Left forelimb (tissue), 1 donor: ENCODE measurements at regions not wholly inside any gene's neighbourhood (a gene's known extent, or its start where the extent isn't known, plus 50 kb on each side); places are given as distances from the start of the nearest gene placed in this dataset.

Experiments used
- DNase-seq: peaks from one replicate; pipeline ENCODE4 v3.0.0-alpha.2; 2018; ENCODE audit warnings: low spot score

DNA sequence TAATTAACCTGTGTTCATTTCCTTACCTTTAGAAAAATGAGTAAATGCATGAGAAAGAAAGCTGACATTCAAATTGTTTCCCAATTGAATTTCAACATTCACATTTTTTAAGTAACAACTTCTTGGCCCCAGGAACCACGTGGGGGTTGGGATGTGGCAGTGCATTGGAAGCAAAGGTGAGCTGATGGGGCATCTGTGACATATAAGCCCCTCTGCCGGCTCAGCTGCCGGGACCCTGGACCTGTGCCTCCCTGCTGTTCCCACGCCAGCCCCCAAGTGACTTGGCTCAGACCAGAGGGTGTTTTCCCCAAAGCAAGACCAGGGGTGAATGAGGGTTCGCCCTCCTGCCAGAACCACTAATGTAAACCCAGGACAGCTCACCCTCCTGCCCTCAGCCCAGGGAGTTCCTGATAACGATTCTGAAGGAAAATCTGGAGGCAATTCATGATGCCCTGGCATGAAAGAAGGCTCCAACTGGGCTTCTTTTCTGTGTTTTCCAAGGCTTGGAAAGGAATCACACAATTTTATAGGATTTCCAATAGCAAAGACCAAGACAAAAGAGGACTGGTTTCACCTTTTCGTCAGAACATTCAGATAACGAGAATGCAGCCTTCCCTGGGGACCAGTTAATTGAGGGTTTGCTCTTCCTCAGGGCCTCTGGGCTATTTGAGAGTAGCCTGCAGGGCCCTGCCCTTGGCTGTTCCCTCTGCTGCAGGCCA lies 193.2 kb upstream of the TWIST2 start:
- DNase-seq = no peak

DNA sequence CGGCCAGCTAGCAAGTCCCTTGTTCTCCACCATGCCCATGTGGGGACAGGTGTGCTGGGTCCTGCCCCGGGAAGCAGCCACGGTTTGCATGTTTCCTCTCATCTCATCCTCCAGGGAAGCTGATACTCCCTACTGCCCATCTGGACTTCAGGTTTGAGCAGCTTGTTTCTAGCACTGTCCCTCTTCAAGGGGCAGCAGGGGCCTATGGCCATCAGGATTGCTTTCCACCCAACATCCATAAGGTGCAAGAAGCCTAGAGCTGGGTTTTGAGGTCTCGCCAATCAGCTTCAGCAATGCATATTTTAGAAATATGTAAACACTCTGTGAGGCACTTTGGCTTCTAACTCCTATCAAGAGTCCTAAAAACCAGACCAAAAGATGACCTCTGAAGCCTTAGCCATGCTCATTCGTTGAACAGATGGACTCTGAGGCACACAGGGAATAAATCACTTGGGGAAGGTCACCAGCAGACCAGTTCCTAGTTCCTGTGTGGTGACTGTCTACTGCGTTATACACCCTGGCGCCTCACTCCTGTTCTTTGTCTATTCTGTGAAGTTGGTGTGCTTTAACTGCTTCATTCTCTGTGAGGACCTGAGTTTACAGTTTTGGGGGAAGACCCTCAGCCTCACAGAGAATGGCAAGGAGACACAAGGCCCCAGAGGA lies 192.6 kb upstream of the TWIST2 start:
- DNase-seq = no peak

DNA sequence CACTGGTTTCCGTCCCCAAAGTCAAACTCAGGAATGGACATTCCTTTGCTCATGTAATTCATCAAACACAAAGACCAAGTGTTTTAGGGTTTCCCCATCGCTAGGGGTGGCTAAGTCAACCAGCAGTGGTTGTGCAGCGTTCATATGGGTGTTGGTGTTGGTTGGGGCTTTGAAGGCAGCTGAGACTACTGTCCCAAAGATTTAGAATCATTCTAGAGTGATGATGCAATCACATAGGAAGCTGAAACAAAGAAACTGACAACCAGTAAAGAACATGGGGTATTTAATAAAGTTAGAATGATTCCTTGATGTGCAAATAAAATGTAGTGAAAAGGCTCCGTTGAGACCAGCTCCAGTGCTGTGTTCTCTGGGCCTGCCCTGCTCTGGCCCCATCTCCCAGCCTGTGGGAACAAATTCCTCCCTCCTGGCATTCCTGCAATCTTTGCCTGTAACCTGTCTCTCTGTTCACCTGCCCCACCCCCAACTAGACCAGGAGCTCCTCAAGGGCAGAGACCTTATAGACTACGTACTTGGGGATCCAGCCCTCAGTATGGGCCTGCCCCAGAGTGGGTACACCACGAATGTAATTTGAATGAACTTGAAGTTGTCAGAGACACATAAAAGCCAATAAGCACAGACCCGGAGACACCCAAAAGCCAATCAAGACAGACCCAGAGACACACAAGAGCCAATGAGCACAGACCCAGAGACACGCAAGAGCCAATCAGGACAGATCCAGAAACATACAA lies 191.7 kb upstream of the TWIST2 start:
- no peak for DNase-seq

DNA sequence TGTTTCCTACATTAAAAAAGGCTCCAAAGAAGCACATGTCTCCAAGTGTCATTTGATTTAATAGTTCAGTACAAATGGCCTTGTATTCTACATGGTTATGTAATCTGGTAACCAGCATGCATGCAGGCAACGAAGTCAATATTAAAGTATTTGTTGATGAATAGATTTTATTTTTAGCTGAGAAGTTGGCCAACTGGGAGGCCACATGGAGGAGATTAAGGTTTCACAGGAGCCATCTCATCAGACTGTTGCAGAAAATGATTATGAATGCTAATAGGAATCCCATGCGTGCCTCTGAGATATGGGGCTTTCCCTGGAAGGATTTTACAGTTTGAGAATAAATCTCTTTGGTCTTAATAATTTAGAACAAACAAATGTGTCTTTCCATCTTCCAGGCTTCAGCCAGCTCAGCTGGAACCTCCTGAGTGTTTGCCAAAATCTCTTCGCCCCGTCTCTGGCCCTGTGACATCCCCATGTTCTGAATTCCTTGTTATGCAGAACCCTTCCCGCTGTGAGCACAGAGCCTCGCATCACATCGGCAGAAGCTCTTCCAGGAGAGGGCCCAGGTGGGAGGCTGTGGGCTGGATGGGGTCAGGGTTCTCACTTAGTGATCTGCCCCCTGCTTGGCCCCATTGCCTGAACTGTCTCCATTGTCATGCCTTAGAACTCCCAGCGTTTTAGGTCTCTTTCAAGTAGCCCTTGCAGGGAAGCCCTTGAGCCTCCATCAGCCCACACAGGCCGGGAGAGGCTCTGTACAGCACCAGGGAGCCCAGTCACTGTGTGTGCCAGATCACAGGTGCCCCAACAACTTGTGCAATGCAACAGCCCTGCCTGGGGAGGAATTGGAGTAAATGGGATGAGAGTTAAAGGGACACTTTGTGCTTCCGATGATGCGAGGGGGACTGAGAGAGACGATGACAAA lies 190.5 kb upstream of the TWIST2 start:
- no peak for DNase-seq

DNA sequence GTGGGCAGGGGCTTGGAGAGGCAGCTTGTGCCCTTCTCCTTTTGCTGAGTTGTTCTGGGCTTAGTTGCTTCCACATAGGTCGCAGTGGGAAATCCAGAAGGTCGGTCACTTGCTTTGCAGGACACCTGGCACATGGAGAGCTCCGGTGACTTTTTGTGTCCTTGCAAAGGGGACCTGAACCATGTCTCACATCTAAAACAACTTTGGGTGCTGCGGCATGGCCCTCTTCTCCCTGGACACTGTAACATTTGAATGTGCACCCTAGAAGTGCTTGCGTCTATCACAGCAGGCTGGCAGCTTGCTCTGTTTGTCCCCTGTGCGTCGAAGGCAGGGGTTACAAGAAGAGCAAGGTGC lies 189.9 kb upstream of the TWIST2 start:
- no peak for DNase-seq

DNA sequence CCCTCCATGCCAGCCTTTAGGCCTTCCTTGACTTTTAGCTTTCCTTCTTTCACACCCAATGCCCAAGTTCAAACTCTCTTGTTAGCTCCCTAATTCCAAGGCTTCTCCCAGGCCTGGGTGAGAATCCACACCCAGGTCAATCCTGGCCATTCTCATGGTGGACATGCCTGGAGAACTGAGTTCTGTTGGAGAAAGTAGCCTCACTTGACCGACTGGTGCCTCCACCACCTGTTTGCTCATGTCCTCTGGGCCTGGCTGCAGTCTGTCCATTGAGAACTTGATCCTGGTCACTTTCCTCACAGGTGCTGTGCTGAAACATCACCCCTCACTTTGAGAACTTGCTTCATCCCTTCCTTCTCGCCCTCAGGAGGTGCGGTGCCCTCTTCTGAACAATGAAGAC lies 189.1 kb upstream of the TWIST2 start:
- no peak for DNase-seq

DNA sequence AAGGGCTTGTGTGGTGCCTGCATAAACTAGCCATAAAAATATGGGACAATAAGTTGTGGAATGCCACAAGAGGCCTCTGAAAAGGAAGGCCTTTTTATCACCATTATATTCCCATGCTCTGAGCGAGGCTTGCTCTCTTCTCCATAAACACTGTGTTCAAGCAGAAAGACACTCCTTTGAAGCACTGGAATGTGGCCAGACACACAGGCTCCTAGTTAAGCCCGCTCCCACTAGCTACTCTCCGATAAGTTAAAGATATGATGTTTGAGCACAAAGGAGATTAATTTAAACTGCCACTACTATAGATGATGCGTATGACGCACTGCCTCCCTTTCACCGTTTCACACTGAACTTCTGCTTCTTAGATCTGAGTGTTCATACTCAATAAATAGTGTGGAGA lies 188.7 kb upstream of the TWIST2 start:
- no peak for DNase-seq

DNA sequence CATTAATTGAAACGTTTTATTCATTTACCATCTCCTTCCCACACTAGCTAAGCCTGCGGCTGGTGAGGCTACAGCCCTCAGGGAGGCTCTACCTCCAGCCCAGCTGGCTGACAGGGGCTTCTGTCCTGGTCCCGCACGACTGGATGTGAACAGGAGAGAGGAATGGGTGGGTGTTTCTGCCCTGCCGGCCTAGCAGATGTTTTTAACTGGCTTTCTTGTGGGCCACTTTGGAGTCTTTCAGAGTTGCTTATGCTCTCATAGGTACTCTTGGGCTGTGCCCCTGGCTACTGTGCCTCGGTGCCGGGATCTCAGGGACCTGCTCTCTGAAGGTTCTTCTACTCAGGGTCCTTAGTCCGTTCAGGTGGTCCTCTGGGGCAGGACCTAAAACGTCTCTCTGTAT lies 184.3 kb upstream of the TWIST2 start:
- DNase-seq = no peak

DNA sequence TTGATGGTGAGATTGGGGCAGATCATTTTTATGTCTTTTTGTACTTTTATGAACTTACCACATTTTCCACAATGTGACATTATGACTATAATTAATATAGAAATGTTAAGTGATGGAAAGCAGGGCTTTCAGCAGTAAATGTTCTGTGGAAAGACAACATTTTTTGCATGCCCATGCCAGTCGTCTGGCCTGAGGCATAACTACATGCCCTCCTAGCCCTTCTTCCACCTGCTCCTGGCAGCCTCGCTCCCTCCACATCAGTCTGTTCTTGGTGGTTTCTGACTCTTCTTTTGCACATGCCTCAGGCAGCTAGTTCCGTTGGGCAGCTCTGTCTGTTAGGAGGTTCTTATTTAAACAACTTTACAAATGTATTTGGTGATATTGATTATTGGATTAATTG lies 182.0 kb upstream of the TWIST2 start:
- DNase-seq = no peak

DNA sequence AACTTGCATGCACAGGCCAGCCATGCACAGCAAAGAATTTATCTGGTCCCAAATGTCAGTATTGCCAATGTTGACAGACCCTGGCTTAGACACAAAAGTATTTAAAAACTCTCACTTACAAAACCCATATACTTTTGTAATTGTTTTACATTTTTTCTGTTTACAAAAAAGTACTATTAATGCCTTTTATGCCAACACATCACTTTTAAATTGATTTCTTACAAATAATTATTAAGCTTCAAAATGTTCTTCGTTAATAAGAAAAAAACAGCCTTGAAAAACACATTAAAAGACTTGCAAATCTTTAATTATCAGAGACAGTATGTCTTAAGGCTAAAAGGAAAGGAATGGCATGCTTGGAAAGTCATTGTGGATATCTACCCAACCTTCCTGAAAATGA lies 181.3 kb upstream of the TWIST2 start:
- DNase-seq = no peak

DNA sequence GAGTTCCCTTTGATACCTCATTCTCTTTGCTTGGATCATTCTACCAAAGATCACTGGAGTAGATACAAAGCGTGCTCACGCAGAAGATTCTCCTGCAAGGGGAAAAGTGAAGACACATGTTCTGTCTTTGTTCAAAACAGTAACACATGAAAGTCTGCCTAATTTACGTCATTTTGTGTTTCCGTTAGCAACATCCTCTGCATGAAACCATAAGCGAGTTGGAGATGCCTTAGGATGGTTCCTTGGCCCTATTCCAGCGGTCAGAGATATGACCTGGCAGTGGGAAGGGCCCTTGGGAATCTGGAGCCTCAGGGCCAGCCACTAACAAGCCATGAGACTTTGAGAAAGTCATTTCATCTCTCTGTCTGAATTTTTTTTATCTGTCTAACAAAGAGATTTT lies 180.9 kb upstream of the TWIST2 start:
- DNase-seq = no peak

DNA sequence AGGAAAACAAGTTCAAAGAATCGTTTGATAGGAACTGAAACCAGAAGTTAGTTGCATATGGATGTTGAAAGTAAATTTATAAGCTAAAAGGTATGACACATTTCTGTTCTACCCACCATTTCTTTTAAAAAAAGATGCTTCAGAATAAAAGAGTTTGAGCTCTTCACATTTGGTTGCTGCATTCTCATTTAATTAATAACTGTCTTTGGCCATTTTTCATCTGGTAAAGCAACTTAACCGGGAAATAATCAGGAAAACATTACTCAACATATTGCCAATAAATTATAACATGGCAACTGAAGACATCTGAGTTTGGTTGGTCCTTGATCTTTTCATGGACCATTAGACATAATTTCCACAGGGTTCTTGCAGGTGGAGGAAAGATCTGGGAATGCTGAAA lies 180.2 kb upstream of the TWIST2 start:
- DNase-seq = no peak

DNA sequence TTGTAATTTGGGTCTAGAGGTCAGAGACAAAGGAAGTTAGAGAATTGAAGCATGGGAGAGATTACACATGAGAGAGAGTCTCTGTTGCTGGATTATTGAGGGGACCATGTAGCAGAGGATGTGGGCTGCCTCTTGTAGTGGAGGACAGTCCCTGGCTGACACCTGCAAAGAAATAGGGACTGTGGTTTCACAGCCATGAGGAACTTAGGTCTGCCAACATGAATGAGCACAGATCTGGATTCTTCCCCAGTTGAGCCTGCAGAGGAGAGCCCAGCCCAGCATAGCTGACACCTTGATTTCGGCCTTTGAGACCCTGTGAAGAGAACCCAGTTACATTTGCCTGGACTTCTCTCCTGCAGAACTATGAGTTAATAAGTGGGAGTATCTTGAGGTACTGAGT lies 179.5 kb upstream of the TWIST2 start:
- DNase-seq = no peak

DNA sequence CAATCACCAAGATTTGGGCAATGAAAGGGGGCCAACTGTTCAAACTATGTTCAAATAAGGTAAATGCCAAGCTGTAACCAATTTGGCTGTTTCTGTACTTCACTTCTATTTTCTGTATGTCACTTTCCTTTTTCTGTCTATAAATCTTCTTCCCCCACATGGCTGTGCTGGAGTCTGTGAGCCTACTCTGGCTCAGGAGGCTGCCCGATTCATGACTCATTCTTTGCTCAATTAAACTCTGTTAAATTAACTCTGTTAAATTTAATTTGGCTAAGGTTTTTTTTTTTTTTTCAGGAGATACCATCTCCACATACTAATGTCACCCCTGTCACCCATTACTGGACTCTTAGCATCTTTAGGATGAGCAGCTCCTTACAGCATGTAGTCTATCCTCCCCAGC lies 178.8 kb upstream of the TWIST2 start:
- no peak for DNase-seq

DNA sequence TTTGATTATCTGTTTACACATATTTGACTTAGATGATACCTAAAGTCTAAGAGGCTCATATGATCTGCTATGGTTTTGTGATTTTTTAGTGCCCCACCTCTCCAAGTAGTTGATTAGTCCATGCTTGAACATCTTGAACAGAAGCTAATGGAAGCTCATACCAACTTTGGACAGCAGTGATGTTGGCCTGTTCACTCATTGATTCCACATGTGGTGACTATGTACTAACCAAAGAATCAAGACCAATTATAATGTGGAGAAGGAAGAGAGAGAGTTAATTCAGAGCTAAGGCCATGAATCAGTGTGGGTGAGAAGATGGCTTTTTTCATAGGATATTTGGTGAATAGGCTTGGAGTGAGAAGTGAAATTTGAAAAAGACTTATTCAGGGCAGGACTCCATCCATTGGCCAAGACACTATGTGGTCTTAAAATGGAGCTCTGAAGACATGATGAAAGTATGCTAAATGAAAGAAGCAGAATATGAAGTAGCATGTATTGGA lies 178.3 kb upstream of the TWIST2 start:
- DNase-seq = no peak

DNA sequence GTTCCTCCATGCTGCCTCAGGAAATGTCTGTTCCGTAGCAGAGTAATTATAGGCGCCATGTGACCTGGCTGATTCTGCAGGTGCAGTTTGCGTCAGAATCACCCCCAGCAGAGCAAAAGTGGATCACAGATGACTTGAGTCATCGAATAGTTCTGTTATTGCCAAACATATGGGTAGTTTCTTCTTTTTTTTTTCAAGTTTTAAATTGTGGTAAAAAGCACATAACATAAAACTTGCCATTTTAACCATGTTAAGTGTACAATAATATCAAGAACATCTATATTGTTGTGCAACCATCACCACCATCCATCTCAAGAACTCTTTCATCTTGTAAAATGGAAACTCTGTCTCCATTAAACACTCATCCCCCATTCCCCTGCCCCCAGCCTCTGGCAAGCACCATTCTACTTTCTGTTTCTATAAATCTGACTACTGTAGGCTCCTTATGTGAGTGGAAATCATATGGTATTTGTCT lies 177.7 kb upstream of the TWIST2 start:
- no peak for DNase-seq

DNA sequence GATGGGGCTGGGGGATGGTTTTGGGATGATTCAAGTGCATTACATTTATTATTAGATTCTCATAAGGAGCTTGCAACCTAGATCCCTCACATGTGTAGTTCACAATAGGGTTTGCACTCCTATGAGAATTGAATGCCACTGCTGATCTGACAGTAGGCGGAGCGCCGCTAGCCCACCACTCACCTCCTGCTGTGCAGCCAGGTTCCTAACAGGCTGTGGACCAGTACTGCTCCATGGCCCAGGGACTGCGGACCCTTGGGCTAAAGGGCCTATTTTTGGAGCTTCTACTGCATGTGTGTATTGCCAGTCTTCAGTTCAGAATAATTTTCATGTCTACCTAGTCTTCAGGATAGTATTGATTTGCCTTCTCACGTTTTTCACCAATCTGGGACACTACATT lies 165.3 kb upstream of the TWIST2 start:
- no peak for DNase-seq

DNA sequence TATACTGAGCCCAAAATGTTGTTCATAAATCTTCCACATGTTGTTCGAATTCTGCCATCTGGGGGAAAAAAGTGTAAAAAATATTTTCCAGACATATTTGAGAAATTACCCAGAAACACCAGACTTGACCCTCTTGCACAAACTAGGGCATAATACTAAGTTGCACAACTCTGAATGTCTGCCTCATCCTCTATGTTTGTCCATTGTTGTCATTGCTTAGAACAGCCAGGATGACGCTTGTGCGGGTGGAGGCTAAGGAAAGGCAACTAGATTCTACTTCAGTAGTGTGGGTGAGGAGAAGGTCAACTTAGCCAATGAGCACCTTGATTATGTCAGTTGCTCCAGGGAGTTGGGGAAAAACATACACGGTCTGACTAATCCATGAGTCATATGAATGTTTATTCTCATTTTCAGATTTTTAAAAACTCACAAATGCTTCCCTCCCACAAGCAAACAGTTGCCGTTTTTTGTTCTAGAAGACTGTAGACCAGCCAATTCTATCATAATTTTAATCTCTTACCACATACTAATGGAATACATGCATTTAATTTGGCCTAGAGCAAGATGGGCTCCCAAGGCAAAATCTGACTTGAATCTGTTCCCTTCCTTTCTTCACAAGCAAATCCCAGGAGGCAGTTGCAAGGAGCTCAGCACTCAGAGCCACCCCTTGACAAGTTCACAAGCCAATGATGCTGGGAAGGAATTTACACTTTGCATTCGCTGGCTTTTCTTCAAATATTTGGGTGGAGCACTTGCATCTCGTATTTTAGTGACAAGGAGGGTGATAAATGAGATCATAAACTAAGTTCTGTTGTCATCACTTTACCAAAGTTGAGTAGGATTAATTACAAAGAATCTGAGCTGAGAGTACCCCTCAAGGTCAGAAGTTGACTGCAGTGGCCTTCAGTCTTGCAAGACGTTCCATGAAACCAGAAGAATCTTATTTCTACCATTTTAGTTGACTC lies 163.2 kb upstream of the TWIST2 start:
- DNase-seq = no peak

DNA sequence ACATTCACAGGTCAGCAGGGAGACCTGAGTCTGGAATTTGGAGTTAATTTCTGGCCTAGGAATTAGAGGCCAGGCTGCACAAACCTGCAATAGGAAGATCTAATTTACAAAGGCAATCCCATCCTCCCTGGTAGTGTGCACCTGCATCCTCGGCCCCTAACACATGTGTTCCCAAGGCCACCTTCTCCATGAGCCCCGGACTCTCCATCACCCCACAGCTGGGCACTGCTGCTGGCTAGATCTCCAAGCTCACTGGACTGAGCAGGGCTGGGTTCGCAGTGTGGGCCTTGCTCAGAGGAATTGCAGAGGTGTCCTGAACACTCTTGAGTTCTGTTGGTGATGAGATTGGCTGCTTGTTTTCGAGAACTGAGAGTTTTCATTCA lies 162.6 kb upstream of the TWIST2 start:
- DNase-seq = no peak

DNA sequence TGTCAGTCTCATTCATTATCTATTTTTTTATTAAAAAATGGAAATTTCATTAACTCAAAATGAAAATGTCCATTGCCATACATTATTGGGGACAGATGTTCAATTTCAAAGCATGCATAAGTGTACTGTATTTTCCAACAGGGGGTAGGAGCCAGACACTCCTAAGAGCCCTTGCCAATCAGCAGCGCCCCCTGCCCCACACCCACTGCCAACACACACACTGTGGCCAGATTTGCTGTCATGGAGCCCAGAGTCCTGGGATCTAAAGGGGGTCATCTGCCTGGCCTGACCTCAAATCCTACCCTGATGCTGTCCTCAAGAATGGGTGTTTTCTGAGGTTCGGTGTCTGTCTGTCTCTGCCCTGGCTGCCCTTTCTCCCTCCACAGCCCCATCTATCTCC lies 162.2 kb upstream of the TWIST2 start:
- DNase-seq = no peak

DNA sequence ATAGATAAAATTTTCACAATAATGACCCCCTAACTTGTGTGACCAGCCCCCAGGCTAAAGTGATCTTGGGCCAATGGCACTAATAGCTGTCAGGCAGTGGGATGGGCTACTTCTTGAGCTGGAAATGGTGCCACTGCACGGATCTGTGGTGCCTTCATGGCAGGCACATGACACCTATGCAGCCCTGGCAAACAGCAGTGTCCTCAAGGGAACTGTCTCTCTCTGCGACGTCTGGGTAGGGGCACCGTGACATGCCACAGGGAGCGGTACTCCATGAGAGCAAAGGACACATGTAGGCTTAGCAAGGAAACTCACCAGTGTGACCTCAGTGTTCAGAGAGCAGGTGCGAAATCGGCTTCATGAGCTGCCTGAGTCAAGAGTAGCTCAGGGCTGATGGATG lies 161.7 kb upstream of the TWIST2 start:
- DNase-seq = no peak
